WTC11 (cell line): ENCODE measurements at regions not wholly inside any gene's neighbourhood (a gene's known extent, or its start where the extent isn't known, plus 50 kb on each side); places are given as distances from the start of the nearest gene placed in this dataset.

Experiments used
- ATAC-seq: fragments of 200-7000 bp; cut with Tn5 transposase; 2 replicates; pipeline ENCODE4 v1.10.0; 2021; ENCODE audit warnings: mild to moderate bottlenecking, moderate library complexity
- CTCF ChIA-PET: fragments of 300-600 bp; sonication (Branson Sonifier 250); formaldehyde crosslinking; loops from one replicate; lab custom pipeline; 2021; ENCODE audit warnings: antibody characterized with exemption; lab: Charles Lee
- POLR2A ChIA-PET: fragments of 350-600 bp; sonication (Branson Sonifier 250); formaldehyde crosslinking; loops from one replicate; lab custom pipeline; 2021; ENCODE audit warnings: antibody characterized with exemption; lab: Charles Lee
- DNase-seq: peaks from one replicate; pipeline ENCODE4 v3.0.0; 2021; ENCODE audit warnings: low spot score
- H3K27ac Mint-ChIP-seq: 2 replicates; pipeline ENCODE4 v1.8.0; 2021; ENCODE audit warnings: mixed read lengths
- H3K27me3 Mint-ChIP-seq: 2 replicates; pipeline ENCODE4 v1.8.0; 2021; ENCODE audit warnings: low read depth, mild to moderate bottlenecking, moderate library complexity, mixed read lengths
- H3K36me3 Mint-ChIP-seq: 2 replicates; pipeline ENCODE4 v1.8.0; 2021; ENCODE audit warnings: mixed read lengths
- H3K4me1 Mint-ChIP-seq: 2 replicates; pipeline ENCODE4 v1.8.0; 2022; ENCODE audit warnings: mixed read lengths
- H3K4me3 Mint-ChIP-seq: 2 replicates; pipeline ENCODE4 v1.8.0; 2021; ENCODE audit warnings: mild to moderate bottlenecking, moderate library complexity, mixed read lengths
- H3K9me3 Mint-ChIP-seq: 2 replicates; pipeline ENCODE4 v1.8.0; 2021; ENCODE audit warnings: mixed read lengths
- ATF1 ChIP-seq: sonication (generic); formaldehyde crosslinking; IDR thresholded peaks from 2 replicates; pipeline ENCODE4 v1.8.1; 2023; ENCODE audit warnings: mild to moderate bottlenecking, moderate library complexity, missing genetic modification reagents
- CREM ChIP-seq: sonication (generic); formaldehyde crosslinking; IDR thresholded peaks from 2 replicates; pipeline ENCODE4 v1.8.1; 2022; ENCODE audit warnings: mild to moderate bottlenecking, missing genetic modification reagents, moderate library complexity
- EMX1 ChIP-seq: fragments of 250-450 bp; sonication (Bioruptor Pico); IDR thresholded peaks from 2 replicates; pipeline ENCODE4 v1.8.0; 2021; ENCODE audit warnings: mild to moderate bottlenecking
- ESRRA ChIP-seq: sonication (generic); formaldehyde crosslinking; IDR thresholded peaks from 2 replicates; pipeline ENCODE4 v1.8.1; 2022; ENCODE audit warnings: mild to moderate bottlenecking, missing genetic modification reagents, borderline replicate concordance
- NR2C2 ChIP-seq: sonication (generic); formaldehyde crosslinking; IDR thresholded peaks from 2 replicates; pipeline ENCODE4 v1.8.0; 2022; ENCODE audit warnings: mild to moderate bottlenecking, missing genetic modification reagents
- NR3C1 ChIP-seq: sonication (generic); formaldehyde crosslinking; conservative IDR thresholded peaks from 2 replicates; pipeline ENCODE4 v1.8.1; 2023; ENCODE audit warnings: low read depth, mild to moderate bottlenecking, missing genetic modification reagents
- OVOL2 ChIP-seq: fragments of 250-450 bp; sonication (Bioruptor Pico); IDR thresholded peaks from 2 replicates; pipeline ENCODE4 v1.9.0; 2021; ENCODE audit warnings: mild to moderate bottlenecking, borderline replicate concordance
- PRRX2 ChIP-seq: fragments of 250-450 bp; sonication (Bioruptor Pico); IDR thresholded peaks from 2 replicates; pipeline ENCODE4 v1.8.0; 2021; ENCODE audit warnings: mild to moderate bottlenecking
- SOX15 ChIP-seq: fragments of 250-450 bp; sonication (Bioruptor Pico); IDR thresholded peaks from 2 replicates; pipeline ENCODE4 v1.9.0; 2021; ENCODE audit warnings: mild to moderate bottlenecking
- TEAD4 ChIP-seq: sonication (generic); formaldehyde crosslinking; IDR thresholded peaks from 2 replicates; pipeline ENCODE4 v1.8.0; 2022; ENCODE audit warnings: mild to moderate bottlenecking, missing genetic modification reagents
- ZNF121 ChIP-seq: sonication (generic); formaldehyde crosslinking; IDR thresholded peaks from 2 replicates; pipeline ENCODE4 v1.8.0; 2023; ENCODE audit warnings: missing genetic modification reagents
- ZNF416 ChIP-seq: fragments of 250-450 bp; sonication (Bioruptor Pico); IDR thresholded peaks from 2 replicates; pipeline ENCODE4 v1.9.0; 2021; ENCODE audit warnings: mild to moderate bottlenecking, inconsistent platforms
- TF ChIP-seq, protein P1 (sequence below): sonication (generic); formaldehyde crosslinking; IDR thresholded peaks from 2 replicates; pipeline ENCODE4 v1.8.0; 2022; ENCODE audit warnings: missing genetic modification reagents
- TF ChIP-seq, protein P2 (sequence below): fragments of 200-600 bp; IDR thresholded peaks from 2 replicates; pipeline ENCODE4 v1.8.0; 2022; ENCODE audit warnings: antibody characterized with exemption
- TF ChIP-seq, protein P3 (sequence below): sonication (generic); formaldehyde crosslinking; IDR thresholded peaks from 2 replicates; pipeline ENCODE4 v1.8.1; 2023; ENCODE audit warnings: mild to moderate bottlenecking, missing genetic modification reagents, borderline replicate concordance
- TF ChIP-seq, protein P4 (sequence below): sonication (generic); formaldehyde crosslinking; conservative IDR thresholded peaks from 2 replicates; pipeline ENCODE4 v1.8.1; 2023; ENCODE audit warnings: mild to moderate bottlenecking, low read depth, missing genetic modification reagents, moderate library complexity
- TF ChIP-seq, protein P5 (sequence below): sonication (generic); formaldehyde crosslinking; IDR thresholded peaks from 2 replicates; pipeline ENCODE4 v1.8.1; 2023; ENCODE audit warnings: mild to moderate bottlenecking, missing genetic modification reagents, moderate library complexity
- TF ChIP-seq, protein P6 (sequence below): fragments of 250-450 bp; sonication (Bioruptor Pico); IDR thresholded peaks from 2 replicates; pipeline ENCODE4 v2.1.2; 2022; ENCODE audit warnings: mild to moderate bottlenecking, moderate library complexity

DNA sequence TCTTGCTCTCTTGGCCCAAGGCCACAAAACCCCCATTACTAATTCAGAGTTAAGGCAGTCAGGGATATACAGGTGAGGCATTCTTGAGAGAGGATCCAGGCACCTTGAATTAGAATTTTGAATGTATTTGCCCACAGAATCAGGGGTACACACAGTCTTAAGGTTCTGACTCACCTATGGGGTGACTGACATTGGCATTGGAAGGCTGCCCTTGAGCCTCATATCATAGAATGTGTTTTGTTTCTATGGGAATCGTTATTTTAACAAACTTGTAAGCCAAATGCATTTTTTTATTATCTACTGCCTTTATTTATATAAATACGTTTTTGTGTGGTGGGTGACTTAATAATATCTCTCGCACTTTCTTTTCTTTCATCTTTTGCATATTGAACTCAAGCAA, 218.6 kb upstream of the CITED2 start:
- ChIA-PET POLR2A (no interaction called here), CTCF (no interaction called here)
- peaks cover 40% of the 10 kb centered on the region for H3K4me1 Mint-ChIP-seq
- H3K9me3 Mint-ChIP-seq = no peaks in the 10 kb centered on the region
- ATAC-seq (no peak), DNase-seq (no peak)
- H3K4me3 Mint-ChIP-seq = no peak overlapping the region
- no peak for TF ChIP-seq TEAD4 (CRISPR knock-in tag)
- TF ChIP-seq ESRRA (CRISPR knock-in tag) = no peak
- no peak for TF ChIP-seq OVOL2
- TF ChIP-seq, protein P1, sequence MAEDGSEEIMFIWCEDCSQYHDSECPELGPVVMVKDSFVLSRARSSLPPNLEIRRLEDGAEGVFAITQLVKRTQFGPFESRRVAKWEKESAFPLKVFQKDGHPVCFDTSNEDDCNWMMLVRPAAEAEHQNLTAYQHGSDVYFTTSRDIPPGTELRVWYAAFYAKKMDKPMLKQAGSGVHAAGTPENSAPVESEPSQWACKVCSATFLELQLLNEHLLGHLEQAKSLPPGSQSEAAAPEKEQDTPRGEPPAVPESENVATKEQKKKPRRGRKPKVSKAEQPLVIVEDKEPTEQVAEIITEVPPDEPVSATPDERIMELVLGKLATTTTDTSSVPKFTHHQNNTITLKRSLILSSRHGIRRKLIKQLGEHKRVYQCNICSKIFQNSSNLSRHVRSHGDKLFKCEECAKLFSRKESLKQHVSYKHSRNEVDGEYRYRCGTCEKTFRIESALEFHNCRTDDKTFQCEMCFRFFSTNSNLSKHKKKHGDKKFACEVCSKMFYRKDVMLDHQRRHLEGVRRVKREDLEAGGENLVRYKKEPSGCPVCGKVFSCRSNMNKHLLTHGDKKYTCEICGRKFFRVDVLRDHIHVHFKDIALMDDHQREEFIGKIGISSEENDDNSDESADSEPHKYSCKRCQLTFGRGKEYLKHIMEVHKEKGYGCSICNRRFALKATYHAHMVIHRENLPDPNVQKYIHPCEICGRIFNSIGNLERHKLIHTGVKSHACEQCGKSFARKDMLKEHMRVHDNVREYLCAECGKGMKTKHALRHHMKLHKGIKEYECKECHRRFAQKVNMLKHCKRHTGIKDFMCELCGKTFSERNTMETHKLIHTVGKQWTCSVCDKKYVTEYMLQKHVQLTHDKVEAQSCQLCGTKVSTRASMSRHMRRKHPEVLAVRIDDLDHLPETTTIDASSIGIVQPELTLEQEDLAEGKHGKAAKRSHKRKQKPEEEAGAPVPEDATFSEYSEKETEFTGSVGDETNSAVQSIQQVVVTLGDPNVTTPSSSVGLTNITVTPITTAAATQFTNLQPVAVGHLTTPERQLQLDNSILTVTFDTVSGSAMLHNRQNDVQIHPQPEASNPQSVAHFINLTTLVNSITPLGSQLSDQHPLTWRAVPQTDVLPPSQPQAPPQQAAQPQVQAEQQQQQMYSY (CRISPR knock-in tag) = no peak
- TF ChIP-seq NR2C2 (CRISPR knock-in tag) = no peak
- no peak for TF ChIP-seq ATF1
- TF ChIP-seq CREM (CRISPR knock-in tag) = no peak
- TF ChIP-seq, protein P2, sequence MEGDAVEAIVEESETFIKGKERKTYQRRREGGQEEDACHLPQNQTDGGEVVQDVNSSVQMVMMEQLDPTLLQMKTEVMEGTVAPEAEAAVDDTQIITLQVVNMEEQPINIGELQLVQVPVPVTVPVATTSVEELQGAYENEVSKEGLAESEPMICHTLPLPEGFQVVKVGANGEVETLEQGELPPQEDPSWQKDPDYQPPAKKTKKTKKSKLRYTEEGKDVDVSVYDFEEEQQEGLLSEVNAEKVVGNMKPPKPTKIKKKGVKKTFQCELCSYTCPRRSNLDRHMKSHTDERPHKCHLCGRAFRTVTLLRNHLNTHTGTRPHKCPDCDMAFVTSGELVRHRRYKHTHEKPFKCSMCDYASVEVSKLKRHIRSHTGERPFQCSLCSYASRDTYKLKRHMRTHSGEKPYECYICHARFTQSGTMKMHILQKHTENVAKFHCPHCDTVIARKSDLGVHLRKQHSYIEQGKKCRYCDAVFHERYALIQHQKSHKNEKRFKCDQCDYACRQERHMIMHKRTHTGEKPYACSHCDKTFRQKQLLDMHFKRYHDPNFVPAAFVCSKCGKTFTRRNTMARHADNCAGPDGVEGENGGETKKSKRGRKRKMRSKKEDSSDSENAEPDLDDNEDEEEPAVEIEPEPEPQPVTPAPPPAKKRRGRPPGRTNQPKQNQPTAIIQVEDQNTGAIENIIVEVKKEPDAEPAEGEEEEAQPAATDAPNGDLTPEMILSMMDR = no peak
- H3K27ac Mint-ChIP-seq = no peak overlapping the region
- H3K36me3 Mint-ChIP-seq = no peaks in the 10 kb centered on the region
- H3K27me3 Mint-ChIP-seq = no peaks in the 10 kb centered on the region

DNA sequence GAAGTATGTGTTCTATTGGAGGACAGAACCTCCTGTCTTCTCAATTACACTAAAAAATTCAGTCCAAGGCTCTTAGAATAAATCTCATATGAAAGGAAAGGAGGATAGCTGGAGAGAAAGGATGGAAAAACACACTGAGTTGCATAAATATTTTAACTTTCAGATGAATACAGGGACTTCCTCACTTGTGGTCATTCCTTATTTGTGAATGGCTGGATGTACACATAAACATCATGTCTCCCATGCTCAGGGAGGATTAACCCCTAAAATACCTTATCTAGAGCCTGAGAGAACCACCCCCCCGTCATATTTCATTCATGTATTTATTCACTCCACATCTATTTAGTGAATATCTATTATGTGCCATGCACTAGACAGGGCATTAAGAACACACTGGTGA, 217.6 kb upstream of the CITED2 start:
- no peaks in the 10 kb centered on the region for H3K27me3 Mint-ChIP-seq
- TF ChIP-seq SOX15 (no peak), ZNF121 (CRISPR knock-in tag) (no peak)
- TF ChIP-seq, protein P3, sequence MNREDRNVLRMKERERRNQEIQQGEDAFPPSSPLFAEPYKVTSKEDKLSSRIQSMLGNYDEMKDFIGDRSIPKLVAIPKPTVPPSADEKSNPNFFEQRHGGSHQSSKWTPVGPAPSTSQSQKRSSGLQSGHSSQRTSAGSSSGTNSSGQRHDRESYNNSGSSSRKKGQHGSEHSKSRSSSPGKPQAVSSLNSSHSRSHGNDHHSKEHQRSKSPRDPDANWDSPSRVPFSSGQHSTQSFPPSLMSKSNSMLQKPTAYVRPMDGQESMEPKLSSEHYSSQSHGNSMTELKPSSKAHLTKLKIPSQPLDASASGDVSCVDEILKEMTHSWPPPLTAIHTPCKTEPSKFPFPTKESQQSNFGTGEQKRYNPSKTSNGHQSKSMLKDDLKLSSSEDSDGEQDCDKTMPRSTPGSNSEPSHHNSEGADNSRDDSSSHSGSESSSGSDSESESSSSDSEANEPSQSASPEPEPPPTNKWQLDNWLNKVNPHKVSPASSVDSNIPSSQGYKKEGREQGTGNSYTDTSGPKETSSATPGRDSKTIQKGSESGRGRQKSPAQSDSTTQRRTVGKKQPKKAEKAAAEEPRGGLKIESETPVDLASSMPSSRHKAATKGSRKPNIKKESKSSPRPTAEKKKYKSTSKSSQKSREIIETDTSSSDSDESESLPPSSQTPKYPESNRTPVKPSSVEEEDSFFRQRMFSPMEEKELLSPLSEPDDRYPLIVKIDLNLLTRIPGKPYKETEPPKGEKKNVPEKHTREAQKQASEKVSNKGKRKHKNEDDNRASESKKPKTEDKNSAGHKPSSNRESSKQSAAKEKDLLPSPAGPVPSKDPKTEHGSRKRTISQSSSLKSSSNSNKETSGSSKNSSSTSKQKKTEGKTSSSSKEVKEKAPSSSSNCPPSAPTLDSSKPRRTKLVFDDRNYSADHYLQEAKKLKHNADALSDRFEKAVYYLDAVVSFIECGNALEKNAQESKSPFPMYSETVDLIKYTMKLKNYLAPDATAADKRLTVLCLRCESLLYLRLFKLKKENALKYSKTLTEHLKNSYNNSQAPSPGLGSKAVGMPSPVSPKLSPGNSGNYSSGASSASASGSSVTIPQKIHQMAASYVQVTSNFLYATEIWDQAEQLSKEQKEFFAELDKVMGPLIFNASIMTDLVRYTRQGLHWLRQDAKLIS (CRISPR knock-in tag) = no peak
- TF ChIP-seq, all 79 proteins: peak for 0
- ChIA-PET POLR2A (no interaction called here), CTCF (no interaction called here)
- Mint-ChIP-seq H3K9me3 (no peaks in the 10 kb centered on the region), H3K27ac (no peak overlapping the region), H3K4me3 (no peak overlapping the region), H3K36me3 (no peaks in the 10 kb centered on the region), H3K4me1 (peaks cover 32% of the 10 kb centered on the region)
- DNase-seq = no peak
- no peak for ATAC-seq

DNA sequence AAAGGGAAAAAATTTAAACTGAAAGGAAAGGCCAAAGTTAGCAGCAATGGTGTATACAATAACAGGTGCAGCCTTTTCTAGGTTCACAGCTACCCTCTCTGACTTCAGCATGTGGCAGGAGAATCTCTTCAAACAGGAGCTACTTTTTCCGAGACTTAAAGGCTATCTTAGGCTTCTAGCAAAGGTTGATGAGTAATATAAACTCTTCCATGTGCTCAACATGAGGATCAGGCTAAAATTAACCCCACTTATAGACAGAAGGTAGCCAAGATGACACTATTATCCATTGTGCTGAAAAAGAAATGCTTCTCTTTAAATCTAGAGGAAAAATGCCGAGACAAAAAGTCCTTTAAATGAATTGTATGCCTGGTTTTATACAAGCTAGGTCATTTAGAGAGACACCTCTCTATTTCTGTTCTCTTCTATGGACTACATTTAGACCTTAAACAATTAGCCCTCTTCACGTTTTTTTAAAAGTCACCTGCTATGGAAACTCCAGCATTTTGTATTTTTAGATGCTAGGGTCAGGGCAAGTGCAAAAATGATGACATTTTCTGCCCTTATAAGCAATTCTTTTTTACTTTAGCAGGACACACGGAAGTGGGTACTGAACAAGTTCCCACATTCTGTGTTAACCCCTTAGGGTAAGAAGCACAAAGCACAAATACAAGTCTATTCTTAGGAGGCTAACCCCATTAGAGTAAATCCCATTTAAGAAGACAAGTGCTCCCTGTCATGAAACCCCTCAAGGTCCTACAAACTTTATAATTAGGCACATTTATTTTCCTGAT, 216.8 kb upstream of the CITED2 start:
- POLR2A ChIA-PET = no interaction called here
- no peaks in the 10 kb centered on the region for H3K36me3 Mint-ChIP-seq
- no peak overlapping the region for H3K4me3 Mint-ChIP-seq
- CTCF ChIA-PET = no interaction called here
- no peaks in the 10 kb centered on the region for H3K27me3 Mint-ChIP-seq
- peaks cover 26% of the 10 kb centered on the region for H3K4me1 Mint-ChIP-seq
- DNase-seq (no peak), ATAC-seq (no peak)
- no peak overlapping the region for H3K27ac Mint-ChIP-seq
- H3K9me3 Mint-ChIP-seq = no peaks in the 10 kb centered on the region
- TF ChIP-seq, protein P4, sequence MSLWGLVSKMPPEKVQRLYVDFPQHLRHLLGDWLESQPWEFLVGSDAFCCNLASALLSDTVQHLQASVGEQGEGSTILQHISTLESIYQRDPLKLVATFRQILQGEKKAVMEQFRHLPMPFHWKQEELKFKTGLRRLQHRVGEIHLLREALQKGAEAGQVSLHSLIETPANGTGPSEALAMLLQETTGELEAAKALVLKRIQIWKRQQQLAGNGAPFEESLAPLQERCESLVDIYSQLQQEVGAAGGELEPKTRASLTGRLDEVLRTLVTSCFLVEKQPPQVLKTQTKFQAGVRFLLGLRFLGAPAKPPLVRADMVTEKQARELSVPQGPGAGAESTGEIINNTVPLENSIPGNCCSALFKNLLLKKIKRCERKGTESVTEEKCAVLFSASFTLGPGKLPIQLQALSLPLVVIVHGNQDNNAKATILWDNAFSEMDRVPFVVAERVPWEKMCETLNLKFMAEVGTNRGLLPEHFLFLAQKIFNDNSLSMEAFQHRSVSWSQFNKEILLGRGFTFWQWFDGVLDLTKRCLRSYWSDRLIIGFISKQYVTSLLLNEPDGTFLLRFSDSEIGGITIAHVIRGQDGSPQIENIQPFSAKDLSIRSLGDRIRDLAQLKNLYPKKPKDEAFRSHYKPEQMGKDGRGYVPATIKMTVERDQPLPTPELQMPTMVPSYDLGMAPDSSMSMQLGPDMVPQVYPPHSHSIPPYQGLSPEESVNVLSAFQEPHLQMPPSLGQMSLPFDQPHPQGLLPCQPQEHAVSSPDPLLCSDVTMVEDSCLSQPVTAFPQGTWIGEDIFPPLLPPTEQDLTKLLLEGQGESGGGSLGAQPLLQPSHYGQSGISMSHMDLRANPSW = no peak
- TF ChIP-seq EMX1 (no peak), PRRX2 (CRISPR knock-in tag) (no peak), NR3C1 (CRISPR knock-in tag) (no peak), ESRRA (CRISPR knock-in tag) (no peak), ZNF416 (CRISPR knock-in tag) (no peak)
- TF ChIP-seq, protein P5, sequence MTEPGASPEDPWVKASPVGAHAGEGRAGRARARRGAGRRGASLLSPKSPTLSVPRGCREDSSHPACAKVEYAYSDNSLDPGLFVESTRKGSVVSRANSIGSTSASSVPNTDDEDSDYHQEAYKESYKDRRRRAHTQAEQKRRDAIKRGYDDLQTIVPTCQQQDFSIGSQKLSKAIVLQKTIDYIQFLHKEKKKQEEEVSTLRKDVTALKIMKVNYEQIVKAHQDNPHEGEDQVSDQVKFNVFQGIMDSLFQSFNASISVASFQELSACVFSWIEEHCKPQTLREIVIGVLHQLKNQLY = no peak
- TF ChIP-seq, protein P6, sequence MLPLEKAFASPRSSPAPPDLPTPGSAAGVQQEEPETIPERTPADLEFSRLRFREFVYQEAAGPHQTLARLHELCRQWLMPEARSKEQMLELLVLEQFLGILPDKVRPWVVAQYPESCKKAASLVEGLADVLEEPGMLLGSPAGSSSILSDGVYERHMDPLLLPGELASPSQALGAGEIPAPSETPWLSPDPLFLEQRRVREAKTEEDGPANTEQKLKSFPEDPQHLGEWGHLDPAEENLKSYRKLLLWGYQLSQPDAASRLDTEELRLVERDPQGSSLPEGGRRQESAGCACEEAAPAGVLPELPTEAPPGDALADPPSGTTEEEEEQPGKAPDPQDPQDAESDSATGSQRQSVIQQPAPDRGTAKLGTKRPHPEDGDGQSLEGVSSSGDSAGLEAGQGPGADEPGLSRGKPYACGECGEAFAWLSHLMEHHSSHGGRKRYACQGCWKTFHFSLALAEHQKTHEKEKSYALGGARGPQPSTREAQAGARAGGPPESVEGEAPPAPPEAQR (CRISPR knock-in tag) = no peak
